Type B pancreatic cell (in vitro differentiated cells): ENCODE measurements at regions not wholly inside any gene's neighbourhood (a gene's known extent, or its start where the extent isn't known, plus 50 kb on each side); places are given as distances from the start of the nearest gene placed in this dataset.

Source experiments
- DNase-seq: peaks from one replicate; pipeline ENCODE4 v3.0.0; 2021; ENCODE audit warnings: mixed read lengths; ENCODE audit not compliant: unreplicated experiment; ENCODE audit errors: extremely low spot score
- H3K27ac Mint-ChIP-seq: 2 replicates; pipeline ENCODE4 v1.8.0; 2021; ENCODE audit warnings: mild to moderate bottlenecking, mixed read lengths
- H3K27me3 Mint-ChIP-seq: 2 replicates; pipeline ENCODE4 v1.8.0; 2021; ENCODE audit warnings: mixed read lengths
- H3K36me3 Mint-ChIP-seq: 2 replicates; pipeline ENCODE4 v1.8.0; 2021; ENCODE audit warnings: mixed read lengths
- H3K4me1 Mint-ChIP-seq: one replicate; pipeline ENCODE4 v1.8.0; 2021; ENCODE audit warnings: mixed read lengths; ENCODE audit not compliant: unreplicated experiment
- H3K4me3 Mint-ChIP-seq: 2 replicates; pipeline ENCODE4 v1.8.0; 2021; ENCODE audit warnings: mild to moderate bottlenecking, mixed read lengths
- H3K9me3 Mint-ChIP-seq: 2 replicates; pipeline ENCODE4 v1.8.0; 2021; ENCODE audit warnings: mixed read lengths
- TF ChIP-seq, protein P1 (sequence below): fragments of 200-600 bp; sonication (generic); conservative IDR thresholded peaks from 2 replicates; pipeline ENCODE4 v1.5.0; 2021; ENCODE audit warnings: antibody characterized with exemption, mild to moderate bottlenecking

DNA sequence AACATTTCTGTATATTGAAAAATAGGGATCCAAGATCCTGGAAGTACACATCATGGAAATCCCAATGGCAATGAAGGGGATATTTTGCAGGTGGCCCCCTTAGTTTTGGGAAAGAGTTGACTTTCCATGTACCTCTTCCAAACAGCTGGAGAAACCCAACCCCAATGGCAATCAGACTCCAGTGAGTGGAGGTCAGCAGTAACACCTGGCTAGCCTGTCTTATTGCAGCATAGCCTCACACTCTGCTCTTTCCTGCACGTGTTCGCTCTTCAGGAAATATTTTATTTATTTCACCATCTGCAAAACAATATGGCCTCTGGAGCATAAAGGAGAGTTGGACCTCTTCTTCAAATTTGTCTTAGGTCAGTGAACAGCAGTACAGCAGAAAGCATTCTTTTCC lies 340.0 kb upstream of the NRP1 start:
- Mint-ChIP-seq H3K4me3 (no peak overlapping the region), H3K27ac (no peak overlapping the region), H3K4me1 (peaks cover 9% of the 10 kb centered on the region), H3K9me3 (peaks cover 7% of the 10 kb centered on the region), H3K27me3 (peaks cover 3% of the 10 kb centered on the region), H3K36me3 (no peaks in the 10 kb centered on the region)
- TF ChIP-seq, protein P1, sequence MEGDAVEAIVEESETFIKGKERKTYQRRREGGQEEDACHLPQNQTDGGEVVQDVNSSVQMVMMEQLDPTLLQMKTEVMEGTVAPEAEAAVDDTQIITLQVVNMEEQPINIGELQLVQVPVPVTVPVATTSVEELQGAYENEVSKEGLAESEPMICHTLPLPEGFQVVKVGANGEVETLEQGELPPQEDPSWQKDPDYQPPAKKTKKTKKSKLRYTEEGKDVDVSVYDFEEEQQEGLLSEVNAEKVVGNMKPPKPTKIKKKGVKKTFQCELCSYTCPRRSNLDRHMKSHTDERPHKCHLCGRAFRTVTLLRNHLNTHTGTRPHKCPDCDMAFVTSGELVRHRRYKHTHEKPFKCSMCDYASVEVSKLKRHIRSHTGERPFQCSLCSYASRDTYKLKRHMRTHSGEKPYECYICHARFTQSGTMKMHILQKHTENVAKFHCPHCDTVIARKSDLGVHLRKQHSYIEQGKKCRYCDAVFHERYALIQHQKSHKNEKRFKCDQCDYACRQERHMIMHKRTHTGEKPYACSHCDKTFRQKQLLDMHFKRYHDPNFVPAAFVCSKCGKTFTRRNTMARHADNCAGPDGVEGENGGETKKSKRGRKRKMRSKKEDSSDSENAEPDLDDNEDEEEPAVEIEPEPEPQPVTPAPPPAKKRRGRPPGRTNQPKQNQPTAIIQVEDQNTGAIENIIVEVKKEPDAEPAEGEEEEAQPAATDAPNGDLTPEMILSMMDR = no peak
- no peak for DNase-seq

GRCh38 chr10:33673839-33674415 lies 339.5 kb upstream of the NRP1 start:
- Mint-ChIP-seq H3K27me3 (peaks cover 3% of the 10 kb centered on the region), H3K36me3 (no peaks in the 10 kb centered on the region)
- TF ChIP-seq, protein P1 = no peak

GRCh38 chr10:33669904-33670303 lies 335.4 kb upstream of the NRP1 start:
- H3K9me3 Mint-ChIP-seq = no peaks in the 10 kb centered on the region
- H3K4me3 Mint-ChIP-seq = no peak overlapping the region
- H3K27me3 Mint-ChIP-seq = no peaks in the 10 kb centered on the region
- TF ChIP-seq, protein P1 = no peak
- no peak overlapping the region for H3K27ac Mint-ChIP-seq
- H3K36me3 Mint-ChIP-seq = no peaks in the 10 kb centered on the region
- DNase-seq = no peak
- no peaks in the 10 kb centered on the region for H3K4me1 Mint-ChIP-seq

More at GRCh38 chr10:33673839-33674415, 339.5 kb upstream of the NRP1 start:
- Mint-ChIP-seq H3K9me3 (peaks cover 6% of the 10 kb centered on the region), H3K4me1 (peaks cover 5% of the 10 kb centered on the region), H3K27ac (no peak overlapping the region), H3K4me3 (no peak overlapping the region)
- no peak for DNase-seq

DNA sequence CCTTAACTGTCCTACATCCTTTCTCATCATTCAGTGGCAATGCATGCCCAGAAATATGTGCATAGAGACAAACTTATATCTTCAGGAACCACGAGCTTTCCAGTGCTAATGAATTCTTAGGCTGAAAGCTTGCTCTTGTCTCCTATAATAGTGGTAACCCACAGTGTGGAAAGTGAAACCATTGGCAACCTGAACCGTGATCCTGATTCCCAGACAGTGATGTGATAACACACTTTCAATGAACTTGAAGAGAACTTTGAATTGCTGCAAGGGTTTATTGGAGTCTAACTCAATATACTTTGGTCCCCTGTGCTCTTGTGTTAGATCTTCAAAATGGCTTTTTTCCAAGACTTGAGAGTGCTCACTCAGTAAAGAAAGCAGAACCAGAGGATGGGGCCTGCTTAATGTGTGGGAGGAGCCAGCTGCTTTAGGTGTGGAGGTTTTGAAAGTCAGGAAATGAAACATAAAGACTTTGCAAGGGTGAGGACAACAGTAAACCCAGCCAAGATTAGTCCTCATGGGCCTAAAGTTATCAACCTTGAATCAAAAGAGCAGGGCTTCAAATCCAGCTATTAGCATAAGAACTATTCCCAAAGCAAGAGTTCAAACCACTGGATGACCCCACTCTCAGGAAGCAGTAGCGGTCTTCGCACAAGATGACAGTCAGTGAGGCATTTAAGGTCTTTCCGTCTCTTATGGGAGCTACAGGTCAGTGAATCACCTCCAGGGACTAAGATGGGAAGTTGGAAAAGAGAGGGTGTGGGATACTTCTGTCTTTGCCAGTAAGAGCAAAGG lies 332.4 kb upstream of the NRP1 start:
- DNase-seq = no peak
- H3K27me3 Mint-ChIP-seq = no peaks in the 10 kb centered on the region
- H3K36me3 Mint-ChIP-seq = no peaks in the 10 kb centered on the region
- no peak overlapping the region for H3K27ac Mint-ChIP-seq
- TF ChIP-seq, protein P1 = no peak
- H3K4me3 Mint-ChIP-seq = no peak overlapping the region
- H3K9me3 Mint-ChIP-seq = peaks cover 9% of the 10 kb centered on the region
- H3K4me1 Mint-ChIP-seq = peaks cover 8% of the 10 kb centered on the region

- no peaks in the 10 kb centered on the region for H3K36me3 Mint-ChIP-seq
- H3K27me3 Mint-ChIP-seq = no peaks in the 10 kb centered on the region
- no peak for DNase-seq
- no peak overlapping the region for H3K4me3 Mint-ChIP-seq
- TF ChIP-seq, protein P1 = no peak
- peaks cover 14% of the 10 kb centered on the region for H3K4me1 Mint-ChIP-seq
- H3K9me3 Mint-ChIP-seq = peaks cover 9% of the 10 kb centered on the region
- no peak overlapping the region for H3K27ac Mint-ChIP-seq
Observed at GRCh38 chr10:33665501-33665900, 331.0 kb upstream of the NRP1 start.
